Hematopoietic multipotent progenitor cell treated with erythropoietin and hydrocortisone succinate and interleukin-3 and kit ligand, for 8 days (in vitro differentiated cells): ENCODE measurements at regions not wholly inside any gene's neighbourhood (a gene's known extent, or its start where the extent isn't known, plus 50 kb on each side); places are given as distances from the start of the nearest gene placed in this dataset.

Experiments used
- DNase-seq: peaks from one replicate; pipeline ENCODE4 v3.0.0-alpha.2; 2015

DNA sequence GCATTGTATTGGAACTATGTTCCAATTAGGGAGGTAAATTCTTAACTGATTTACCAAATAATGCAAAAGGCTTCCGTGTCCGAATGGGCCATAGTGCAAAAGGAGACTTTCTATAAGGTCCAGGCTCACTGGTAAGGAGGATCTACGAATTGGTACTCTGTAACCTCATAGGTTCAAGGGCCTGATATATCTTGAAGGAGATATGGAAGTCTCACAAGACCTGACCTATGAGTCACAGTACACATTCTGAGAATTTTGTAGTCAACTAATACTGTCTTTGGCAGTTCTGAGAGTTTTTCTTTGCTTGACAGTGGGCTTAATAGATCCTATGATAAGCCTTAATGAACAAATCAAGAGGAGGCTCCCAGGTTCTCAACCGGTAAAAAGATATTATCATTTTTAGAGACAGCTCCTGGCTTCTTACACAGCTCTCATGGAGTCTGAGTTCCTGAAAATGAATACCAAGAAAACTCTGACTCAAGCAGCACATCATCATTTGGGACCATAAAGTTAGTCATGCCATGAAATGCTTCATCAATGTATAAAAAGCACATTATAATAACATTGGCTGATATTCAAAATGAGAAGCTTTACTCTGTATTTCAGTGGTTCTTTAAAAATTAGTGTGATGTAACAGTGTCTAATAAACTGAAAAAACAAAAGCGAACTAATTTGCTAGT, 1275.2 kb upstream of the CRIM1 start:
- DNase-seq, result no peak

DNA sequence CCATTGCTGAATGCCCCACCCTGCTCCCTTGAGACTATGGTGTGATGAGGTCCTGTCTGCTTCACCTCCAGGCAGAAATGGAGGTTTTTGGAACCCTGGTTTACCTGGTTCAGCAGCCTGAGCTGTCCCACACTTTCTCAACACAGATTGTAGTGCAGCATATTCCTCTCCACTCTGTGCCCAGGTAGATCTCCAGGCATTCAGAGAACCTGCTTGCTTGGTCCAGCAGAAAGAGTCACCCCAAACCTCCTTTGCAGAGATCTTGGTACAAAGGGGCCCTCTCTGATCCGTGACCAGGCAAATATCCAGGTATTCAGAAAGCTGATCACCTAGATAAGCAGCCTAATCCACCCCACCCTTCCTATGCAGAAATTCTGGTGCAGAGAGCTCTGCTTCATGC, 1288.2 kb upstream of the CRIM1 start:
- DNase-seq, result no peak

DNA sequence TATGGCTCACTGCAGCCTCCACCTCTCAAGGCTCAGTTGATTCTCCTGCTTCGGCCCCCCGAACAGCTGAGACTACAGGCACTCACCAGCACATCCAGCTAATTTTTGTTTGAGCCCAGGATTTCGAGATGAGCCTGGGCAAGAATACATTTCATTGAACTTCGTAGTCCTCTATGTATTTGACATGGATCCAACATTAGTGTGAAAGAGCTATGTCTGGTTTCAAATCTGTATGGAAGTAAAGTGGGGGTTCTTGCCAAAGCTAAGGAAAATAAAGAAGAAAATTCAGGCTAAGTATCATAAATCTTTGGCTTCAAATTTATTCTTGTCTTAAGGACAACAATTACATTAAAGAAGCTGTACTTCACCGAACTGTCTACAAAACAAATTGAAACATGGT, 1291.7 kb upstream of the CRIM1 start:
- DNase-seq, result no peak

DNA sequence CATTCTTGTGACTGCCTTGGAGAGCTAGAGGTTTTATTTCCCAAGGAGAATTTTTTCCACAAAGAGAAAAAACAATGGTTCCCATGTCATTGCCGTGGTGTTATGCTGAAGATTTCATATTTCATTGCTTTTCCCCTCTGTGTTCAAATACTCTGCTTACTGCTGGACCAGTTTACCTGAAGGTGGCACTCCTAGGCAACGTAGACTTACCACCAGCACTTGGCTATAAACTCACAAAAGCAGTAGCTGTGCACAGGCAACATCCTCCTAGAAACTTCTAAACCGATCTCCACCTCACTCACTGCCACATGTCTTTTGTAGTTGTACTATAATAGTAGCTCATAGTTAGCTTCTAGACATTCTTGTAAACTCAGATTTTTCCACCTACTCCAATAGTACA, 1319.7 kb upstream of the CRIM1 start:
- DNase-seq, result no peak

DNA sequence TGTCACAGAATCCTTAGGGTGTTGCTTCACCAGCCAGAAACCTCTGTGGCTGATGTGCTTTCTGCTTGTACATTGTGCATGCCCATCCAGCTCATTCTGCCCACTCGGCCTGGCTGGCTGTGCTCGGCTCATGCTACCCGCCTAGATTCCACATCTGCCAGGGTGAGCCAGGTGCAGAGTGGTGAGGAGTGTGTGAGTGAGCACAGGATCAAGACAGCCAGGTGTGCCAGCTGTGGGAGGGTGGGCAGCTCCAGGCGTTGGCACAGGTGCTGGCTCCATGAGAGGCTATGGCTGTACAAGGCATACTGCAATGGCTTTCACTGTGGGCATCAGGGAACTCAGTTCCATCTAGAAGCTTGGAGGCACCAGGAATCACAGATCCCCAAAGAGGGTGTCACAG, 1321.8 kb upstream of the CRIM1 start:
- no peak for DNase-seq

DNA sequence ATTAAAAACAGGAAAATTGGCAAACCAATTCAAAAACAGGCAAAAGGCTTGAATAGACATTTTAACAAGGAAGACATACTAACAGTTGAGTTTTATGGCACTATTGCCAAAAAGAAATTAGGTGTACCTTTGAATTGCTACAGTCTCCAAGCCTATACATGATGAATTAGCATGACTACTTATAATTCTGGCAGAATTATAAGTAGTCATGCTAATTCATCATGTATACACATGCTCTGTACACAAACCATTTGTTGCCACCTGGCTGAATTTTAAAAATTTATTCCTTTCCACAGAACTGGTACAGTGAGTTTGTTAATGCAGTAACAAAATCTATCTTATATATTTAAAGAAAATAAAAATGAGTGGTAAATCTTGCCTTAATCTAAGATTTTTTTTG, 1332.0 kb upstream of the CRIM1 start:
- no peak for DNase-seq

DNA sequence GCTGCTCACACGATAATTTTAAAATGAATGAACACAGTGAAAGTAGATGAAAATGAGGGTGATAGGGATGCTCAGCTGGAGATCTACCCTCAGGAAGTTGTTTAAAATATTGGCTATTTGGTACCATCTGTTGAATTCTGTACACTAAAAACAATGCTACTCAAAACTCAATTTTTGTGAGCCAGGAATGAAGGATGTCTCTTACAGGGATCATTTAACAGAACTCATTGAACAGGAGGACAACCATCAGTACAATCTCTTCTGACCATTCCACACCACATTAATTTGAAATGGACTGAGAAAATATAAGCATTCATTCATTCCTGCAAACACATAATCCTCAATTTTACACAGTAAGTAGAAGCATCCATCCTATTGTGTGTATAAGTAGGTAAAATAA, 1355.1 kb upstream of the CRIM1 start:
- no peak for DNase-seq

DNA sequence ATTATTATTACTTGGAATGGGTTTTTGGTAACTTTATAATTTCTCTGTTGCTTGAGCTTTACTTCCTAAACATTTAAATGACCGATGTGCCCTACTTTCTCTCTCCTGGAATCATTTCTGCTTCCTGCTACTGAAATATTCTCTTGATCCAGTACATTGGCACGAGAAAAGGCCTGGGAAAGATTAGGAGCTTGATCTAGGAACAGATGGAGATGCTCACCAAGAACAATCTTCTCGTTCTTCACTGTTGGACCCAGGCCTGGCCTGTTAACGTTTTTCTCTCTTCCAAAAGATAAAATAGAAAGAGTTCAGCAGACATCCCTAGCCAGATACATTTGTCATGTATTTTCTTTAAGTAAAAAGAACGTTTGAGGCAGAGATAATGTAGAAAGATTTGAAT, 1356.8 kb upstream of the CRIM1 start:
- no peak for DNase-seq

DNA sequence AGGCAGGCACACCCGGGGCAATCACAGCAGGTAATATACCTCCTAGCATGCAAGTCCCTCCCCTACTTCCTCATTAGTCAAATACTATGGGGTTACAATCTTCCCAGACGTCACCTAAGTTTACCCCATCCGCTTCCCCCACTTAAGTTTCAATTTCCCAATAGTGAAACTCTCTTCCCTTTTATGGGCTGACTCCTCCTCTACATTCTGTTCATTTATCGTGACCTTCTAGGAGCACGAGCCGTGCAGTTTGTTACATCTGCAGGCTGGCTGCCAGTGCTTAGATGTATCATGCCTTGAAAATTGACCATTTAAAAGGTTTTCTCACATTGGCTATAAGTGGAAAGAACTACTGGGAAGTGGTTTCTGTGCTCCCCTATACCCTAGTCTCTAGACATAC, 1357.8 kb upstream of the CRIM1 start:
- no peak for DNase-seq

DNA sequence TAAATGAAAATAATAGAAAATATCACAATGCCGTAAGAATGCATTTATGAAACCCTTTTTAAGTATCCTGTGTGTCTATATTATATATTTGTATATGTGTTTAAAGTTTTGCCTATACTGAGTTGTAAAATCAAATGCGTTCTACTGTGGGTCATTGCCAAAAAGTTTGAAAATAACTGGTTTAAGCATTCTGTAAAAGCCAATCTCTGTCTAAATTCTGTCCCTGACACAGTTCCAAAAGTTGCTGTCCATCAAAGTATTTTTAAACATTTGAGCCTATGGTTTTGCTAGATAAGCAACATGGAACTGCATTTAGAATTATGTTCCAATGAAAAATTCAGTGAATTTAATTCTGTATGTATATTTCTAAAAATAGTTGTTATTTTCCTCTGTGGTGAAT, 1360.4 kb upstream of the CRIM1 start:
- DNase-seq, result no peak

DNA sequence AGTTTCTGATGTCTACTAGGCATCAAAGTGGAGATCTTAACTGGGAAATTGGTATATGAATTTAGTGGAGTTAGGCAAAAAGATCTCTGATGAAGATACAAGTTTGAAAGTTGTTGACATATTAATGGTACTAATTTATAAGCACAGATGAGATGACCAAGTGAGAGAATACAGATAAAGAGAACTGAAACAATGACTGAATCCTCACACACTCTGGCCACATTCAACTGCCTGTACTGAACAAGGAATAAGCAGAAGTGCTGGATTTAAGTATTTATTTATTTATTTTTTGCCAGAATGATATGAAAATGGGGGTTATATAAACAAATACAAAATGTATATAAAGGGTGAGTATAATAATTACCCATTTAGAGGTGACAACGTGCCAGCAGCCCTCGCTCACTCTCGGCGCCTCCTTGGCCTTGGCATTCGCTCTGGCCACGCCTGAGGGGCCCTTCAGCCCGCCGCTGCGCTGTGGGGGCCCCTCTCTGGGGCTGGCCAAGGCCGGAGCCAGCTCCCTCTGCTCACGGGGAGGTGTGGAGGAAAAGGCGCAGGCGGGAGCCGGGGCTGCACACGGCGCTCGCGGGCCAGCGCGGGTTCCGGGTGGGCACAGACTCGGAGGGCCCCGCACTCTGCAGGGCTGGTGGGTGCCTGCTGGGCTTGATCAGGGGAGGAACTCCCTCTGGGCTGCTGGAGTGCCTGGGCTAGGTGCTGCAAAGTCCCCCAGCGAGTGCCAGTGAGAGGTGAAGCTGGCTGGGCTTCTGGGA, 1363.9 kb upstream of the CRIM1 start:
- DNase-seq, result no peak

DNA sequence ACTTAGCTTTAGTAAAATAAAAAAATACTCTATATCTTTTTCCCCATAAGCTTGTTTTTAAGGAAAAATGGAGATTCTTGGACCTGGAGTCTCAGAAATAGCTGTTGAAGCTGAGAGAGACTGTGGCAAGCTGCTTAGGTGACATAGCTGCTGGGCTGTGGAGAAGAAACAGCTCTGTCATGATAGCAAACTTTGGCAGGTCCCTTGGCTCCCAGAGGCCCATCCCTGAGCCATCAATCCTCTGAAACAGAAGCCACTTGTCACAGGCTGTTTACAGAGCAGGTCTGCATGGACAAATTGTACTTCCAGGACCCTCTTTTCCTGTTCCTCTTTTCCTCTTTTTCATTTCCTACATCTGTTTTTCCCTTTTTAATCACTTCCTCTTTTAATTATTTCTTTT, 1370.1 kb upstream of the CRIM1 start:
- DNase-seq, result no peak

DNA sequence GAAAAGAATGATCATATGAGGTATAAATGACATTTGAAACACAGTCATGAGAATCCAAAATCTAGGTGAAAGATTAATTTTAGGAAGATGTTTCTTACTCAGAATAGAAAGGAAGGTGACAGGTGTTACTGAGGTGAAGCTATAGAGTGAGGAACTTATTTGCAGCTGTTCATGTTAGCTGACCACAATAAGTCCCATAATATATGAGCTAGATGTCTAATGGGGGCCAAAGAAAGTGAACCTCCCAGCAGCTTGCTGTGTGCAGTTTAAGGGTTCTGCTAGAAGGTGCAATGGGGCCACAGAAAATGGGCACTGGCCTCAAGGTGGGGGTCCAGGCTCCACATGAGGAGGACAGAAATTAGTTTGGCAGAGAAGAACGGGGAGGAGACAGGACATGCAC, 1374.9 kb upstream of the CRIM1 start:
- DNase-seq, result no peak

DNA sequence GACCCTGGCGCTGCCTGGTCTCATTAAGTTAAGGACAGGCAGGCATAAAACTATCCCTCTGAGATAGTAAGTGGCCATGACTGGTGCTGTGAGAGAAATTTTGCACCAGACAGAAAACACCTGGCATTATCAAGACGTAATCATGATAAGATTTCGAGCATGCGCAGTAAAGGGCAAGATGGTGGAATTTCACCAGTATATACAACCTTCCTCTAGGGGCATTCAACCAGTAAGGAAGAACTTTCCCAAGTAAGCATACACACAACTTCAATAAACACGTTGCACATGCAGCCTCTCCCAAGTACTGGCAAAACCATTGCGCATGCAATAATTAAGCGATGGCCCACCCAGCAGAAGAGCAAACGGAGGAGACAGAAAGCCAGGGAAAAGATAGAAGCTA, 1376.4 kb upstream of the CRIM1 start:
- DNase-seq, result no peak

DNA sequence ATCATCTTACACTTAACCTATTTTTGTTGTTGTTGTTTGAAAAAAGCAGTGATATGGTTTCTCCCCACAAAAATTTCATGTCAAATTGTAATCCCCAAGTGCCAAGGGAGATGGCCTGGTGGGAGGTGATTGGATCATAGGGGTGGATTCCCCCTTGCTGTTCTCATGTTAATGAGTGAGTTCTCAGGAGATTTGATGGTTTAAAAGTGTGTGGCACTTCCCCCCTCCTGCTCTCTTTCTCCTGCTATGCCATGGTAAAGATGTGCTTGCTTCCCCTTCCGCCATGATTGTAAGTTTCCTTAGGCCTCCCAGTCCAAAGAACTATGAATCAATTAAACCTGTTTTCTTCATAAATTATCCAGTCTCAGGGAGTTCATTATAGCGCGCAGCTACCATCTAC, 1362.7 kb upstream of the FAM98A start:
- DNase-seq, result no peak

DNA sequence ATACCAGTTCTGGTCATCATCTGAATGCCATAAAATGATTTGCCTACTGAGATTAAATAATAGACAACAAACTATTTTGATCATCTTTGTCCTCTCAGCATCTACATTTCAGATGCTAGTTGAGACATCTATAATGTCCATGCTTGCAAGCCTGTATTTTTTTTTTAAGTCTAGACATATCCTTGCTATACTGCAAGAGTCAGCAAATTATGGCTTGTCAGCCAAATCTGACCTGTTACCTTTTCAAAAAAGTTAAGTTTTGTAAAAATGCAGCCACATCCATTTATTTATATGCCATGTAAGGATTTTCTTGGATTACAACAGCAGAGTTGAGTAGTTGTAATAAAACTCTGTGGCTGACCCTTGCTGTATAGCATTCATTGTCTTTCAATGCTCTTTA, 1355.7 kb upstream of the FAM98A start:
- no peak for DNase-seq

DNA sequence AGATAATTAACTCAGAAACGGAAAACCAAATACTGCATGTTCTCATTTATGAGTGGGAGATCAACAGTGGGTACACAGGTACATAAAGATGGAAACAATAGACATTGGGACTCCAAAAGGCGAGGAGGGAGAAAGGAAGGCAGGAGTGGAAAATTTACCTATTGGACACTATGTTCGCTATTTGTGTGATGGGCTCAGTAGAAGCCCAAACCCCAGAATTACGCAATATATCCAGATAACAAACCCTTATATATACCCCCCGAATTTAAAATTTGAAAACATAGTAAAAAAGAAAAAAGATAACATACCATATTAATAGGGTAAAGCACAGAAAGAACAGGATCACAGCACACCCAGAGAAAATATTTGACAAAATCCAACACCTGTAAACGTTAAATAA, 1351.7 kb upstream of the FAM98A start:
- DNase-seq, result no peak

DNA sequence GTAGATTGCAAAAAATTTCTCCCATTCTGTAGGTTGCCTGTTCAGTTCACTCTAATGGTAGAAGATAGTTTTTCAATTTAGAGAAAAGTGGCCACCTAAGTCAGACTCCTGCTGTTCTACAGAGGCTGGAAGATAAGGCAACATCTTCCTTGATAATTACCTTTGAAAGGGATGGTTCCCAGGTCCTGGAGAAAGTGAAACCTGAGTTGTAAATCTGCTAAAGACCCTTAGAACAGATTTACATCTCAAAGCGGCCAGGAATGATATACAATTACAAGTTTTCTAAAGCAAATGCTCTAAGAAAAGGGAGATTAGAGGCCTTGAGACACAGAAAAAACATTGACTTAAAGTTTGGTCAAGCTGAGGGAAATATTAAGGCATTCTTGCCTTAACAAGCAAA, 1350.2 kb upstream of the FAM98A start:
- DNase-seq, result no peak

DNA sequence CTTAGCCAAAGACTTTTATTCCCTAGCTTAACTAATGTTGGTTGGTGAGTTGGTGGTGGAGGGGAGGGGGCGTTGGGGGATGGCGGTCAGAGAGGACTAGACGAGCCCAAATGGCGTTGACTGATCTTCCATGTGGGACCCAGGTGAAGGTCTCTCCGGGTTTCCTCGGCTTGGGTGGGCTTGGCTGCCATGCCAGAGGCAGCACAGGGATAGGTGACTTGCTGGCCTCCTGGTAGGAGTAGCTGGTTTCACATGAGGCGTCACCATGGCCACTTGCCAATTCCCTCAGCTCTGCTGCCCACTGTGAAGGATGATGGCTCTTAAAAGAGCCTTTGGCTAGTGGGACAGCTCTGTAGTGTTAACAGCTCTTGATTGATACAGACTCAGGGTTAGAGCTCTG, 1337.0 kb upstream of the FAM98A start:
- no peak for DNase-seq

DNA sequence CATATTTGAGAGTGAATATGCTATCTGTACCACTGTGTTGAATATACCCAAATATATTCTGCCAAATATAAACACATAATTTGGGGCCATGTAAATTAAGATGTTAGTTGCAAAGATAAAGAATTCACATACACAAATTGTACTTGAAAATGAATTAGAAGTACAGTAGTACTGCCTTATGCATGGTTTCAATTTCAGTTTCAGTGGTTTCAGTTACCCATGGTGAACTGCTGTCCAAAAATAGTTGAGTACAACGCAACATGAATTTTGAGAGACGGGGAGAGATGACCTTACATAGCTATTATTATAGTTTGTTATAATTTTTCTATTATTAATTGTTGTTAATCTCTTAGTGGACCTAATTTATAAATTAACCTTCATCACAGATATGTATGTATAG, 1313.0 kb upstream of the FAM98A start:
- no peak for DNase-seq

DNA sequence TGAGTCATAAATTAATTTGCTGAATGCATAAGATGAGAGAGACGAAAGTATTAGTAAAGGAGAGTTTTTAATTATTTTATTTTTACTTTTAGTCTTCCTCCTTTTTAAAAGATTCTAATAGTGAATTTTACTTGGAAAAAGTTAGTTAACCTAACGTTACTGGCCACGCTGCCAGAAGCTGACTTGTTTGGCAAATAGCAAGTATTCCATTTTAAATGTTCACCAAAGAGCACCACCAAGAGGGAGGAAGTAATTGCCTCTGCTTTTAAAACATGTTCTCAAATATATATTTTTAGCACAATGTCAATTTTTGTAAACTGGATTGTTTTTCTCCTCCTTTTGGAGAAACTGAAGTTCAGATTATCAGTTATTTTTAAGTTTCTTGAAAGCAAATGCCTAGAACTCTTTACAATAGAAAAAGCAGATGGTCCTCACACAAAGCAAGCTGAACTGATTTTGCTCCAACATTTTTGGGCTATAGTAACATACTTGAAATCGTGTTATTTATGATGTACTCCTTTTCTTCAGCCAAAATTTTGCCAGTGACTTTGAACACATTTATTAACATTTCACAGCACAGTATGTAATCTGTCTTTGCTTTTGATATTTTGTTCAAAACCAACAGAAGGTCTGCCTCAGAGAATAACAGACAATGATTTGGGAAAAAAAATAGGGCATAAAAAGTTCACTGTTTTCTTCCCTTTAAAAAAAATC, 1311.0 kb upstream of the FAM98A start:
- no peak for DNase-seq

DNA sequence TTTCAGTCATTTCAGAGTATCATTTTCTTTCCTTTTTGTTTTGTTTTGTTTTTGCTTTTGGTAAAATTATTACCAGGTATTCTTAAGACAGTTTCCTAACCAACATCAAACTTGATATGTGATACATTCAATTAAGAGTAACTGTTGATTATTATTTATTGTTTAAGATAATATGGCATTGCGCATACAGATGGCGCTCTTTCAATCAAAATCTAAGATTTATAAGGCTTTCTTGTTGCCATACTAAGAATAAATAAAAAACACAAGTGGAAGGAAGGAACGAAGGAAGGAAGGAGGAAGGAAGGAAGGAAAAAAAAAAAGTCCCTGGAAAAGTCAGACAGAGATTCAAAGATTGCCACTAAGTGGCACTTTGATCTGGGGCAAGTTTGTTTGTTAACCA, 1308.7 kb upstream of the FAM98A start:
- no peak for DNase-seq

DNA sequence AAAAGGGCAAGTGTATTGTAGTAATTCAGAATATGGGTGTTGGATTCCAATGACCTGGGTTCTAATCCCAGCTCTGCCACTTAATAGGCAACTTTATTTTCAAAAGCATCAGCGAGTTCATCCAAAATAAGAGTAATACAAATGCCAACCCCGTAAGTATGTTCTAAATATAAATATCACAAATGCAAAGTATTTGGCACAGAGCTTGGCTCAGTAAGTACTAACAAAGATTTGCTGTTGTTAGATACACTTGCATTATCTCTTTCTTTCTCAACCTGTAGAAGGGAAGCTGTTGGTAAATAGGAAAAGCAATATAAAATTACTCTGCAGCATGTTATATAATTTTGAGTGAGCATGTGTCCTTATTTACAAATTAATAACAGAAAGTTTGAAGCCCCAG, 1302.6 kb upstream of the FAM98A start:
- DNase-seq, result no peak

DNA sequence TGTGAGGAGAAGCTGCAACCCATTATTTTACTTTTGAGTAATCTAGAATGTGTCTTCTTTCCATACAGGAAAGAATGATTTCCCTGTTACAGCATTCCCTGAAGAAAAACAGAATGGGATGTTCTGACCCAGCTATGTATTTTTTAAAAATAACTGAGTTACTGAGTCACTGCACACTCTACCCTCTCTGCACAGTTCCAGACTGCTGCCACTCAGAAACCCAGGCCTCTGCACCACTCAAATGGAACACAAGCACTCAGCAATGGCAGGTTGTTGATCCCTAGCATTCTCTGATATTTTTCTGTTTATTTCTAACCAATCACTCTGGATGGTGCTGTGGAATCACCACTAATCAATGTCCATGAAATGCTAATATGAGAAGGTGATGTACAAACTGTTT, 1300.0 kb upstream of the FAM98A start:
- DNase-seq, result no peak
